Stimulated activated CD4-positive, alpha-beta T cell treated with anti-CD3 and anti-CD28 coated beads, Interleukin-1b, Interleukin-23, amount 100 ng/mL, for 24 hours (primary cell): ENCODE measurements at regions not wholly inside any gene's neighbourhood (a gene's known extent, or its start where the extent isn't known, plus 50 kb on each side); places are given as distances from the start of the nearest gene placed in this dataset.

ENCODE experiments used
- DNase-seq, 4 experiments: peaks; one replicate each; pipeline ENCODE4 v3.0.0-alpha.2; 2020; ENCODE audit warnings: low read depth in 4 of 4, low spot score in 1 of 4

GRCh38 chr11:70623906-70624597, 225.7 kb downstream of the CTTN start:
- DNase-seq = no peak

- DNase-seq = no peak
Observed at GRCh38 chr11:70624598-70624993, 226.3 kb downstream of the CTTN start.

GRCh38 chr11:70625051-70625450, 226.7 kb downstream of the CTTN start:
- DNase-seq = no peak

- no peak for DNase-seq
Observed at GRCh38 chr11:70625582-70626518, 227.5 kb downstream of the CTTN start.

GRCh38 chr11:70627219-70627618, 228.9 kb downstream of the CTTN start:
- DNase-seq = no peak

- DNase-seq = no peak
Observed at GRCh38 chr11:70628176-70628854, 230.0 kb downstream of the CTTN start.

GRCh38 chr11:70628855-70629844, 230.8 kb downstream of the CTTN start:
- no peak for DNase-seq

- no peak for DNase-seq
Observed at GRCh38 chr11:70630068-70630467, 231.7 kb downstream of the CTTN start.

GRCh38 chr11:70630816-70631623, 232.7 kb downstream of the CTTN start:
- no peak for DNase-seq

- no peak for DNase-seq
Observed at GRCh38 chr11:70631624-70632047, 233.3 kb downstream of the CTTN start.

GRCh38 chr11:70633610-70634009, 235.3 kb downstream of the CTTN start:
- no peak for DNase-seq

- no peak for DNase-seq
Observed at GRCh38 chr11:70636659-70637058, 238.3 kb downstream of the CTTN start.

- no peak for DNase-seq
Observed at GRCh38 chr11:70637186-70637800, 239.0 kb downstream of the CTTN start.

- no peak for DNase-seq
Observed at GRCh38 chr11:70637949-70638583, 239.7 kb downstream of the CTTN start.

- DNase-seq = no peak
Observed at GRCh38 chr11:70640408-70640807, 242.1 kb downstream of the CTTN start.

GRCh38 chr11:70641369-70641768, 243.0 kb downstream of the CTTN start:
- DNase-seq = no peak

GRCh38 chr11:70642266-70642665, 243.9 kb downstream of the CTTN start:
- DNase-seq = no peak

- no peak for DNase-seq
Observed at GRCh38 chr11:70643642-70644041, 245.3 kb downstream of the CTTN start.
